B cell (primary cell): ENCODE measurements at regions not wholly inside any gene's neighbourhood (a gene's known extent, or its start where the extent isn't known, plus 50 kb on each side); places are given as distances from the start of the nearest gene placed in this dataset.

Source experiments
- ATAC-seq: fragments of 200-7000 bp; cut with Tn5 transposase; one replicate; pipeline ENCODE4 v1.10.0; 2021; ENCODE audit warnings: low read depth, mild to moderate bottlenecking, moderate number of reproducible peaks, moderate library complexity
- CTCF ChIA-PET: fragments of 350-600 bp; sonication (Branson Sonifier 250); formaldehyde crosslinking; loops from one replicate; lab custom pipeline; 2021; ENCODE audit warnings: antibody characterized with exemption, inconsistent platforms; lab: Charles Lee
- POLR2A ChIA-PET: fragments of 350-600 bp; sonication (Branson Sonifier 250); formaldehyde crosslinking; loops from one replicate; lab custom pipeline; 2021; ENCODE audit warnings: antibody characterized with exemption; lab: Charles Lee
- DNase-seq: peaks from one replicate; pipeline ENCODE4 v3.0.0; 2013
- H2AFZ ChIP-seq: 2 replicates; pipeline ENCODE4 v1.6.1; 2012; ENCODE audit warnings: mild to moderate bottlenecking, low read depth, low read length; ENCODE audit not compliant: insufficient read depth, poor library complexity, severe bottlenecking
- H3K27ac ChIP-seq, 2 donors: 1 replicate in 1 of 2; 2 replicates in 1 of 2; pipeline ENCODE4 v1.5.1; 2012 to 2013; ENCODE audit warnings: low read length in 2 of 2, mild to moderate bottlenecking in 2 of 2, moderate library complexity in 1 of 2
- H3K27me3 ChIP-seq, 4 experiments: fragments of 200-600 bp in 1 of 4; sonication (generic) in 1 of 4; replicated peaks in 1 of 4; 1 replicate in 2 of 4; 2 replicates in 2 of 4; pipeline versions ENCODE4 v1.6.1 to v1.7.0; 2013 to 2016; ENCODE audit warnings: low read length in 3 of 4, mild to moderate bottlenecking in 2 of 4, mixed read lengths in 1 of 4, moderate library complexity in 1 of 4; ENCODE audit not compliant: insufficient read depth in 4 of 4, control insufficient read depth in 3 of 4; ENCODE audit errors: control extremely low read depth in 1 of 4
- H3K36me3 ChIP-seq, 2 experiments: replicated peaks in 1 of 2; 1 replicate in 1 of 2; 2 replicates in 1 of 2; pipeline versions ENCODE4 v1.6.1 to v1.7.1; 2013; ENCODE audit warnings: low read length in 1 of 2; ENCODE audit not compliant: insufficient read depth in 2 of 2, control insufficient read depth in 1 of 2; ENCODE audit errors: control extremely low read depth in 1 of 2, extremely low read depth in 1 of 2
- H3K4me1 ChIP-seq, 2 donors: fragments of 200-600 bp in 1 of 2; sonication (generic) in 1 of 2; 1 replicate in 1 of 2; 2 replicates in 1 of 2; pipeline versions ENCODE4 v1.5.1 to v1.6.1; 2013 to 2017; ENCODE audit warnings: low read length in 2 of 2; ENCODE audit not compliant: control insufficient read depth in 2 of 2, insufficient read depth in 2 of 2
- H3K4me2 ChIP-seq: replicated peaks from 2 replicates; pipeline ENCODE3; 2012; ENCODE audit warnings: mild to moderate bottlenecking, low read depth, low read length; ENCODE audit not compliant: poor library complexity, severe bottlenecking
- H3K4me3 ChIP-seq, 5 experiments: fragments of 200-600 bp in 1 of 5; sonication (generic) in 1 of 5; 1 replicate in 3 of 5; 2 replicates in 2 of 5; pipeline versions ENCODE4 v1.5.1 to v1.7.0; 2011 to 2016; ENCODE audit warnings: low read length in 4 of 5, mild to moderate bottlenecking in 4 of 5, low read depth in 2 of 5, control low read depth in 1 of 5, moderate library complexity in 1 of 5; ENCODE audit not compliant: insufficient read depth in 1 of 5; ENCODE audit errors: control extremely low read depth in 1 of 5, extremely low read depth in 1 of 5
- H3K79me2 ChIP-seq: fragments of 200-600 bp; sonication (generic); one replicate; pipeline ENCODE4 v1.6.0; 2016; ENCODE audit warnings: low read length; ENCODE audit not compliant: control insufficient read depth, insufficient read depth
- H3K9ac ChIP-seq: fragments of 200-600 bp; sonication (generic); 2 replicates; pipeline ENCODE4 v1.6.1; 2017; ENCODE audit warnings: mild to moderate bottlenecking, low read length, moderate library complexity
- H3K9me3 ChIP-seq, 3 donors: one replicate each; pipeline versions ENCODE4 v1.6.1 to v1.7.1; 2013; ENCODE audit warnings: low read length in 2 of 3; ENCODE audit not compliant: control insufficient read depth in 2 of 3, insufficient read depth in 1 of 3; ENCODE audit errors: control extremely low read depth in 1 of 3
- H4K20me1 ChIP-seq: 2 replicates; pipeline ENCODE4 v1.6.0; 2012; ENCODE audit warnings: mild to moderate bottlenecking, low read length; ENCODE audit not compliant: insufficient read depth, control insufficient read depth, poor library complexity, severe bottlenecking
- H3K27ac Mint-ChIP-seq: one replicate; pipeline ENCODE4 v1.8.0; 2021; ENCODE audit warnings: mixed read lengths
- H3K27me3 Mint-ChIP-seq: one replicate; pipeline ENCODE4 v1.8.0; 2021; ENCODE audit warnings: mixed read lengths
- H3K4me1 Mint-ChIP-seq: one replicate; pipeline ENCODE4 v1.8.0; 2021; ENCODE audit warnings: mixed read lengths
- H3K4me3 Mint-ChIP-seq: one replicate; pipeline ENCODE4 v1.8.0; 2021; ENCODE audit warnings: mixed read lengths
- H3K9me3 Mint-ChIP-seq: one replicate; pipeline ENCODE4 v1.8.0; 2022; ENCODE audit warnings: mixed read lengths; ENCODE audit not compliant: insufficient read depth
- CTCF ChIP-seq: fragments of 200-600 bp; IDR thresholded peaks from one replicate; pipeline ENCODE4 v1.8.0; 2022; ENCODE audit warnings: antibody characterized with exemption, mild to moderate bottlenecking
- EZH2 ChIP-seq: IDR thresholded peaks from 2 replicates; pipeline ENCODE4 v1.6.1; 2012; ENCODE audit warnings: borderline replicate concordance, low read depth, mild to moderate bottlenecking, moderate library complexity, low read length; ENCODE audit not compliant: insufficient read depth, poor library complexity, severe bottlenecking
- WGBS: methylation state at CpG from one replicate; pipeline ENCODE4 v1.1.5; 2013; ENCODE audit warnings: missing lambda C conversion rate; ENCODE audit not compliant: insufficient coverage; 5-methylcytosine and 5-hydroxymethylcytosine counted together
- intact Hi-C: fragments of 100-400 bp; cut with micrococcal nuclease; formaldehyde crosslinking; loops from one replicate; pipeline ENCODE4 v1.10.0; 2022

GRCh38 chr9:1236061-1236460 lies 185.9 kb downstream of the DMRT2 start:
- H3K27me3 Mint-ChIP-seq = peaks cover 3% of the 10 kb centered on the region
- H3K27ac ChIP-seq = no peak overlapping the region
- no peaks in the 10 kb centered on the region for H3K4me1 Mint-ChIP-seq
- no peaks in the 10 kb centered on the region for H3K36me3 ChIP-seq
- no peak overlapping the region for H3K4me3 Mint-ChIP-seq
- no peaks in the 10 kb centered on the region for H3K79me2 ChIP-seq
- TF ChIP-seq CTCF (no peak), EZH2 (no peak)
- ChIA-PET POLR2A (no interaction called here), CTCF (no interaction called here)
- no peaks in the 10 kb centered on the region for H4K20me1 ChIP-seq
- H3K27me3 ChIP-seq = no peaks in the 10 kb centered on the region
- H3K4me3 ChIP-seq = no peak overlapping the region
- H3K27ac Mint-ChIP-seq = no peak overlapping the region
- WGBS = 100% methylated on average over 1 of the region's 2 CpGs
- intact Hi-C loops = no loop called here
- H2AFZ ChIP-seq = no peak overlapping the region
- peaks cover 0 to 2% (median 0%) of the 10 kb centered on the region in 3 donors for H3K9me3 ChIP-seq
- DNase-seq = no peak
- H3K9ac ChIP-seq = no peak overlapping the region
- no peak overlapping the region for H3K4me2 ChIP-seq
- H3K4me1 ChIP-seq = no peaks in the 10 kb centered on the region
- H3K9me3 Mint-ChIP-seq = no peaks in the 10 kb centered on the region
- no peak for ATAC-seq

GRCh38 chr9:1238407-1238806 lies 188.2 kb downstream of the DMRT2 start:
- no peaks in the 10 kb centered on the region for H4K20me1 ChIP-seq
- no peaks in the 10 kb centered on the region for H3K9me3 ChIP-seq
- no peaks in the 10 kb centered on the region for H3K36me3 ChIP-seq
- H3K27me3 ChIP-seq = no peaks in the 10 kb centered on the region
- intact Hi-C loops = no loop called here
- Mint-ChIP-seq H3K9me3 (no peaks in the 10 kb centered on the region), H3K27ac (no peak overlapping the region), H3K27me3 (peaks cover 3% of the 10 kb centered on the region), H3K4me3 (no peak overlapping the region), H3K4me1 (no peaks in the 10 kb centered on the region)
- no peak for DNase-seq
- H3K9ac ChIP-seq = no peak overlapping the region
- POLR2A ChIA-PET = no interaction called here
- H3K4me3 ChIP-seq = no peak overlapping the region
- 85% methylated on average over 3 of the region's 3 CpGs for WGBS
- H3K4me2 ChIP-seq = no peak overlapping the region
- no peak for TF ChIP-seq EZH2
- TF ChIP-seq CTCF = no peak
- H3K27ac ChIP-seq = no peak overlapping the region
- H2AFZ ChIP-seq = no peak overlapping the region
- H3K4me1 ChIP-seq = no peaks in the 10 kb centered on the region
- CTCF ChIA-PET = no interaction called here
- H3K79me2 ChIP-seq = no peaks in the 10 kb centered on the region
- no peak for ATAC-seq
